Osteocyte (in vitro differentiated cells): ENCODE measurements at regions not wholly inside any gene's neighbourhood (a gene's known extent, or its start where the extent isn't known, plus 50 kb on each side); places are given as distances from the start of the nearest gene placed in this dataset.

ENCODE experiments used
- DNase-seq: peaks from one replicate; pipeline ENCODE4 v3.0.0; 2021; ENCODE audit warnings: mixed read lengths; ENCODE audit not compliant: unreplicated experiment; ENCODE audit errors: extremely low spot score
- H3K27ac Mint-ChIP-seq: one replicate; pipeline ENCODE4 v1.8.0; 2021; ENCODE audit warnings: mild to moderate bottlenecking, mixed read lengths; ENCODE audit not compliant: unreplicated experiment
- H3K27me3 Mint-ChIP-seq: one replicate; pipeline ENCODE4 v1.8.0; 2021; ENCODE audit warnings: mixed read lengths; ENCODE audit not compliant: unreplicated experiment
- H3K36me3 Mint-ChIP-seq: one replicate; pipeline ENCODE4 v1.8.0; 2021; ENCODE audit warnings: mixed read lengths; ENCODE audit not compliant: unreplicated experiment
- H3K4me1 Mint-ChIP-seq: one replicate; pipeline ENCODE4 v1.8.0; 2021; ENCODE audit warnings: mixed read lengths; ENCODE audit not compliant: unreplicated experiment
- H3K4me3 Mint-ChIP-seq: one replicate; pipeline ENCODE4 v1.8.0; 2021; ENCODE audit warnings: mild to moderate bottlenecking, moderate library complexity, mixed read lengths; ENCODE audit not compliant: unreplicated experiment
- H3K9me3 Mint-ChIP-seq: one replicate; pipeline ENCODE4 v1.8.0; 2021; ENCODE audit warnings: mixed read lengths; ENCODE audit not compliant: unreplicated experiment
- TF ChIP-seq, protein P1 (sequence below): fragments of 200-600 bp; sonication (generic); IDR thresholded peaks from 2 replicates; pipeline ENCODE4 v1.5.0; 2021; ENCODE audit warnings: antibody characterized with exemption, mild to moderate bottlenecking, moderate library complexity

- no peak overlapping the region for H3K4me3 Mint-ChIP-seq
- H3K36me3 Mint-ChIP-seq = no peaks in the 10 kb centered on the region
- DNase-seq = no peak
- H3K4me1 Mint-ChIP-seq = no peaks in the 10 kb centered on the region
- no peaks in the 10 kb centered on the region for H3K27me3 Mint-ChIP-seq
- H3K27ac Mint-ChIP-seq = no peak overlapping the region
- peaks cover 4% of the 10 kb centered on the region for H3K9me3 Mint-ChIP-seq
- TF ChIP-seq, protein P1, sequence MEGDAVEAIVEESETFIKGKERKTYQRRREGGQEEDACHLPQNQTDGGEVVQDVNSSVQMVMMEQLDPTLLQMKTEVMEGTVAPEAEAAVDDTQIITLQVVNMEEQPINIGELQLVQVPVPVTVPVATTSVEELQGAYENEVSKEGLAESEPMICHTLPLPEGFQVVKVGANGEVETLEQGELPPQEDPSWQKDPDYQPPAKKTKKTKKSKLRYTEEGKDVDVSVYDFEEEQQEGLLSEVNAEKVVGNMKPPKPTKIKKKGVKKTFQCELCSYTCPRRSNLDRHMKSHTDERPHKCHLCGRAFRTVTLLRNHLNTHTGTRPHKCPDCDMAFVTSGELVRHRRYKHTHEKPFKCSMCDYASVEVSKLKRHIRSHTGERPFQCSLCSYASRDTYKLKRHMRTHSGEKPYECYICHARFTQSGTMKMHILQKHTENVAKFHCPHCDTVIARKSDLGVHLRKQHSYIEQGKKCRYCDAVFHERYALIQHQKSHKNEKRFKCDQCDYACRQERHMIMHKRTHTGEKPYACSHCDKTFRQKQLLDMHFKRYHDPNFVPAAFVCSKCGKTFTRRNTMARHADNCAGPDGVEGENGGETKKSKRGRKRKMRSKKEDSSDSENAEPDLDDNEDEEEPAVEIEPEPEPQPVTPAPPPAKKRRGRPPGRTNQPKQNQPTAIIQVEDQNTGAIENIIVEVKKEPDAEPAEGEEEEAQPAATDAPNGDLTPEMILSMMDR = no peak
These were observed 252.6 kb downstream of the SLITRK5 start for GRCh38 chr13:87923753-87924152.

- no peak for DNase-seq
- H3K27ac Mint-ChIP-seq = no peak overlapping the region
- H3K4me1 Mint-ChIP-seq = no peaks in the 10 kb centered on the region
- TF ChIP-seq, protein P1 = no peak
- H3K36me3 Mint-ChIP-seq = no peaks in the 10 kb centered on the region
- peaks cover 4% of the 10 kb centered on the region for H3K9me3 Mint-ChIP-seq
- no peak overlapping the region for H3K4me3 Mint-ChIP-seq
- no peaks in the 10 kb centered on the region for H3K27me3 Mint-ChIP-seq
These were observed 253.8 kb downstream of the SLITRK5 start for GRCh38 chr13:87925006-87925405.

DNA sequence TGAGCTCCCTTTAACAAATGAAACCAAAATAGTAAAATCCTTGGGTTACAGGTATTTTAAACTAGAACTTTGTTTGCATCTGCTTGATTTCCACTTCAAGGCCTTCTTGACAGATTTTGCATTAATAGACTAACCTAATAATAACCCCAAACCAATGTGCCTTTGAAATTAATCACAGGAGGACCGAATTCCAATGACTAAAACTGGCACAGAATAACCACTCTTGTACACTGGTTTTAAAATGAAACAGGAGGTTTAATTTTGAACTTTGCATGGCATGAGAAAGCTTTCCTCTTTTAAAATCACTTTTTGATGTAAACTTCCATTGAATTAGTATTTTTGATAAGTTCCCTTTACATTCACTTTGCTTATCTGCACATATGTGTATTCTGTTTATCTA is 269.6 kb downstream of the SLITRK5 start:
- no peak for DNase-seq
- H3K27ac Mint-ChIP-seq = no peak overlapping the region
- H3K36me3 Mint-ChIP-seq = no peaks in the 10 kb centered on the region
- no peaks in the 10 kb centered on the region for H3K9me3 Mint-ChIP-seq
- TF ChIP-seq, protein P1 = no peak
- H3K4me1 Mint-ChIP-seq = no peaks in the 10 kb centered on the region
- no peak overlapping the region for H3K4me3 Mint-ChIP-seq
- no peaks in the 10 kb centered on the region for H3K27me3 Mint-ChIP-seq

DNA sequence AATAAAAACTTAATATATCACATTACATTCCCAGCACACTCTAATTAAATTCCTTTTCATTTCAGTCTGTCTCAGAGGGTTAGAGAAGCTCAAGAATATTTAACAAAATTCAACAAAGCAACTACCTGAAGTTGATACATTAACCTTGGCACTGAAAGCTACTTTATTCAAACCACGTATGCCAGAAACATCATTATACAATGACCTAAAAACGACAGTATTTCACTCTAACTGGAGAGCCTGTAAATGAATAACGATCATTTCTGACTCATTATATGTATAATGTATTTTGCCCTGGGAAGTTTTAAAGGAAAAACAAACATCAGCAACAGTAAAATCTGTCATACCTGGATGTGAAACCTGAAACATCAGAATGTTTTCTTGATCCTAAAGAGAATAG is 270.1 kb downstream of the SLITRK5 start:
- DNase-seq = no peak
- TF ChIP-seq, protein P1 = no peak
- Mint-ChIP-seq H3K4me1 (no peaks in the 10 kb centered on the region), H3K27ac (no peak overlapping the region), H3K9me3 (no peaks in the 10 kb centered on the region), H3K36me3 (no peaks in the 10 kb centered on the region), H3K4me3 (no peak overlapping the region), H3K27me3 (no peaks in the 10 kb centered on the region)

DNA sequence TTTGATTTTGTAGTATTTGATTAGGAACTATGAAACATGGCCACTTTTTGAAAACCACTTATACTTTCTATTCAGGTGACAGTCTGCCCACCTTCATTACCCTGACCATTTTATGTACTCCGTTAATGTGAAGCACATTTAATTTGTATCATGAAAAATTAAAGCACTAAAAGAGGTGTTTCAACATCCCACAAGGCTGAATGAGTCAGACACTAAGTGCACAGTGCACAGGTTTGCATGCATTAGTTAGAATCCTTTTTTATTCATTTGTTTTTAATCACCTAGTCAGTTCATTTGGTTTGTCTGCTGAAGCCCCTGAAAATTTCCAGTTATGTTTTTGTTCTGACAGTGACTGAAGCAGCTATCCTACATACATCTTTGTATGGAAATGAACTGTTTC is 271.0 kb downstream of the SLITRK5 start:
- Mint-ChIP-seq H3K9me3 (no peaks in the 10 kb centered on the region), H3K4me3 (no peak overlapping the region), H3K36me3 (no peaks in the 10 kb centered on the region), H3K27me3 (no peaks in the 10 kb centered on the region), H3K27ac (no peak overlapping the region), H3K4me1 (no peaks in the 10 kb centered on the region)
- TF ChIP-seq, protein P1 = no peak
- DNase-seq = no peak
